KMS-11 (cell line): ENCODE measurements at regions not wholly inside any gene's neighbourhood (a gene's known extent, or its start where the extent isn't known, plus 50 kb on each side); places are given as distances from the start of the nearest gene placed in this dataset.

Experiments used
- H2AFZ ChIP-seq: fragments of 200-600 bp; sonication (generic); 2 replicates; pipeline ENCODE4 v1.6.1; 2016; ENCODE audit warnings: antibody characterized with exemption, mixed run types, low read depth
- H3K27ac ChIP-seq: fragments of 200-600 bp; sonication (generic); 2 replicates; pipeline ENCODE4 v1.6.1; 2016; ENCODE audit warnings: mild to moderate bottlenecking, mixed run types
- H3K27me3 ChIP-seq: fragments of 200-600 bp; sonication (generic); 2 replicates; pipeline ENCODE4 v1.6.1; 2017; ENCODE audit warnings: mild to moderate bottlenecking, low read depth, mixed run types, moderate library complexity; ENCODE audit not compliant: insufficient read depth
- H3K36me3 ChIP-seq: fragments of 200-600 bp; sonication (generic); 2 replicates; pipeline ENCODE4 v1.6.1; 2017; ENCODE audit warnings: mild to moderate bottlenecking, mixed run types; ENCODE audit not compliant: insufficient read depth
- H3K4me1 ChIP-seq: fragments of 200-600 bp; sonication (generic); 2 replicates; pipeline ENCODE4 v1.6.1; 2016; ENCODE audit warnings: mild to moderate bottlenecking, low read depth, mixed run types; ENCODE audit not compliant: poor library complexity, severe bottlenecking
- H3K4me2 ChIP-seq: fragments of 200-600 bp; sonication (generic); 2 replicates; pipeline ENCODE4 v1.7.0; 2016; ENCODE audit warnings: mild to moderate bottlenecking, mixed run types
- H3K4me3 ChIP-seq: fragments of 200-600 bp; sonication (generic); IDR thresholded peaks from 2 replicates; pipeline ENCODE4 v1.6.1; 2017; ENCODE audit warnings: low read depth, low read length, mixed read lengths; ENCODE audit not compliant: insufficient read depth
- H3K79me2 ChIP-seq: fragments of 200-600 bp; sonication (generic); 2 replicates; pipeline ENCODE4 v1.6.1; 2016; ENCODE audit warnings: low read depth, mixed run types; ENCODE audit not compliant: insufficient read depth
- H3K9ac ChIP-seq: fragments of 200-600 bp; sonication (generic); 2 replicates; pipeline ENCODE4 v1.6.1; 2016; ENCODE audit warnings: mild to moderate bottlenecking, mixed run types
- H4K20me1 ChIP-seq: fragments of 200-600 bp; sonication (generic); 2 replicates; pipeline ENCODE4 v1.6.1; 2016; ENCODE audit warnings: mild to moderate bottlenecking, mixed run types; ENCODE audit not compliant: insufficient read depth
- TF ChIP-seq, protein P1 (sequence below): fragments of 200-600 bp; sonication (generic); conservative IDR thresholded peaks from 2 replicates; pipeline ENCODE4 v1.6.1; 2017; ENCODE audit warnings: low read depth, mild to moderate bottlenecking, antibody characterized with exemption, low read length, moderate library complexity, mixed read lengths

DNA sequence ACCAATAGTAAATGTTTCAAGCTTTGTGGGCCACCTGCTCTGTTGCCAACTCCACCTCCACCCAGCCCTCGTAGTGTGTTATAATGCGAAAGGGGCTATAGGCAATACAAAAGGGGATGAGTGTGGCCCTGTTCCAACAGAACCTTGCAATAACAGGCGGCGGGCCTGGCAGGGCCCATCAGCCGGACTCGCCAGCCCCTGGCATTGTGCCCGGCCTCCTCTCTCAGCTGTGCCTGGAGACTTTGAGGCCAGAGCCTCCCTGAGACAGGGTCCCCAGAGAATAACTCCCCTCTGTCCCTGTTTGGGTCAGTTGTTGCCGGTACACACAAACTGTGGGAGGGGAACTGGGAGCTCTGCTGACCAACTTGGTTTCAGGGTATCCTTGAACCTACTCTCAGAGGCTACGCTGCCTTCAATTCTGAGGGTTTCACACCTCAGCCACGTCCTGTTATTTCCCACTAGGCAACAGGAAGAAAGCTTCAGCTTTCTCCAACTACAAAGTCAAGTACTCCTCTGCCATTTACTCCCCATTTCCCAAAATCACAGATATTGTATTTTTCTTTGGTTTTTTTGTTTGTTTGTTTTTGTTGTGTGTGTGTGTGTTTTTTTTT is 58.0 kb upstream of the ZNF236 start:
- H3K79me2 ChIP-seq: no peaks in the 10 kb centered on the region
- H3K4me1 ChIP-seq: no peaks in the 10 kb centered on the region
- H3K36me3 ChIP-seq: no peaks in the 10 kb centered on the region
- H4K20me1 ChIP-seq: no peaks in the 10 kb centered on the region
- H3K27me3 ChIP-seq: no peaks in the 10 kb centered on the region
- TF ChIP-seq, protein P1, sequence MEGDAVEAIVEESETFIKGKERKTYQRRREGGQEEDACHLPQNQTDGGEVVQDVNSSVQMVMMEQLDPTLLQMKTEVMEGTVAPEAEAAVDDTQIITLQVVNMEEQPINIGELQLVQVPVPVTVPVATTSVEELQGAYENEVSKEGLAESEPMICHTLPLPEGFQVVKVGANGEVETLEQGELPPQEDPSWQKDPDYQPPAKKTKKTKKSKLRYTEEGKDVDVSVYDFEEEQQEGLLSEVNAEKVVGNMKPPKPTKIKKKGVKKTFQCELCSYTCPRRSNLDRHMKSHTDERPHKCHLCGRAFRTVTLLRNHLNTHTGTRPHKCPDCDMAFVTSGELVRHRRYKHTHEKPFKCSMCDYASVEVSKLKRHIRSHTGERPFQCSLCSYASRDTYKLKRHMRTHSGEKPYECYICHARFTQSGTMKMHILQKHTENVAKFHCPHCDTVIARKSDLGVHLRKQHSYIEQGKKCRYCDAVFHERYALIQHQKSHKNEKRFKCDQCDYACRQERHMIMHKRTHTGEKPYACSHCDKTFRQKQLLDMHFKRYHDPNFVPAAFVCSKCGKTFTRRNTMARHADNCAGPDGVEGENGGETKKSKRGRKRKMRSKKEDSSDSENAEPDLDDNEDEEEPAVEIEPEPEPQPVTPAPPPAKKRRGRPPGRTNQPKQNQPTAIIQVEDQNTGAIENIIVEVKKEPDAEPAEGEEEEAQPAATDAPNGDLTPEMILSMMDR: no peak
- no peak overlapping the region for H3K4me2 ChIP-seq
- H3K9ac ChIP-seq: no peak overlapping the region
- no peak overlapping the region for H3K4me3 ChIP-seq
- no peak overlapping the region for H2AFZ ChIP-seq
- H3K27ac ChIP-seq: no peak overlapping the region

- Histone ChIP-seq H3K27me3 (no peaks in the 10 kb centered on the region), H3K9ac (no peak overlapping the region), H3K79me2 (no peaks in the 10 kb centered on the region), H3K27ac (no peak overlapping the region), H3K4me1 (no peaks in the 10 kb centered on the region), H3K4me3 (no peak overlapping the region), H3K36me3 (no peaks in the 10 kb centered on the region), H2AFZ (no peak overlapping the region), H4K20me1 (no peaks in the 10 kb centered on the region), H3K4me2 (no peak overlapping the region)
- TF ChIP-seq, protein P1: no peak
These were observed 63.3 kb upstream of the ZNF236 start for GRCh38 chr18:76759056-76759455.

DNA sequence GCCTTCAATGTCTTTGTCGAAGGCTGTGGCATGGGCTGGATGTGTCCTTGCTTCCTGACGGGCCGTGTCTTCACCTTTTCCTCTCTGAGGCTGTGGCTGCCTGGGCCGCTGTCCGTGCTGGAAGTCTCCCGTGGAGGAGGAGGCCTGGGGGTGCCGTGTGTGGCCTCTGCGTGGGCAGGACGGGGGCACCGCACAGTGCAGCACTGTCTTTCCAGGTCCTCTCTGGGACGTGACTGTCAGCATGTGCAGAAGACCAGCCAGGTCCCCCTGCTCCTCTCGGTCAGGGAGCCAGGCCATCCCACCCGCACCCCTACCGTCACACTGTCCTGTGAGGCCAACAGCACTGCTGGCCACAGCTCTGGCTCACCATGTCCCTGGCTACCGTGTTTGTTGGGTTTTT is 64.4 kb upstream of the ZNF236 start:
- H3K4me2 ChIP-seq: no peak overlapping the region
- H4K20me1 ChIP-seq: no peaks in the 10 kb centered on the region
- H3K79me2 ChIP-seq: no peaks in the 10 kb centered on the region
- no peak overlapping the region for H3K9ac ChIP-seq
- H3K36me3 ChIP-seq: no peaks in the 10 kb centered on the region
- H3K4me1 ChIP-seq: no peaks in the 10 kb centered on the region
- TF ChIP-seq, protein P1: no peak
- no peak overlapping the region for H2AFZ ChIP-seq
- H3K27ac ChIP-seq: no peak overlapping the region
- no peak overlapping the region for H3K4me3 ChIP-seq
- H3K27me3 ChIP-seq: no peaks in the 10 kb centered on the region

DNA sequence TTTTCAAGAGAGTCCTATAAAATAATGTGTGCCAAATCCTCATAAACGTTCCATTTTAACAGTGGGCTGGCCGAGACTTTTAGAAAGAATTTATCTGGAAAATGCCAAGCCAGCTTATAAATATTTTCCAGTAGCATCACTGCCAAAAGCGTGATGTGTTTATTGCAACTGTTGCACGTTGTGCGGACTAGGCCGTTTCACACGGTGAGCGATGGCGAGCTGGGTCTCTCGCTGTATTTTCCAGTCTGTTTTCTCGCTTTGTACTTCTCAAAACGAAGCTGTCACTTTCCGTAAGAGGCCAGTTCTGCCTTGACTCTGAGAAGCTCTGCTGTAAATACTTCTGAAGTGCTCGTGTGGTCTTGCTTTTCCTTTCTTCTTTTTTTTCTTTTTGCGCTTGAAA is 65.0 kb upstream of the ZNF236 start:
- Histone ChIP-seq H3K4me1 (no peaks in the 10 kb centered on the region), H2AFZ (no peak overlapping the region), H3K27ac (no peak overlapping the region), H3K36me3 (no peaks in the 10 kb centered on the region), H4K20me1 (no peaks in the 10 kb centered on the region), H3K4me2 (no peak overlapping the region), H3K4me3 (no peak overlapping the region), H3K27me3 (no peaks in the 10 kb centered on the region), H3K9ac (no peak overlapping the region), H3K79me2 (no peaks in the 10 kb centered on the region)
- TF ChIP-seq, protein P1: no peak
